GM19395 (cell line): ENCODE measurements at regions not wholly inside any gene's neighbourhood (a gene's known extent, or its start where the extent isn't known, plus 50 kb on each side); places are given as distances from the start of the nearest gene placed in this dataset.
"Not testable (repeated sequence)": the region's sequence is repeated elsewhere in the genome, so short reads cannot be mapped to it uniquely, and the experiment has no call there.

Experiments
- ATAC-seq: cut with Tn5 transposase; IDR thresholded peaks from one replicate; pipeline ENCODE4 v1.9.1; 2021; ENCODE audit warnings: mild to moderate bottlenecking, moderate library complexity; ENCODE audit not compliant: unreplicated experiment

- ATAC-seq: no peak
These were observed 1524.3 kb downstream of the PCDH18 start for GRCh38 chr4:136007991-136008390.

DNA sequence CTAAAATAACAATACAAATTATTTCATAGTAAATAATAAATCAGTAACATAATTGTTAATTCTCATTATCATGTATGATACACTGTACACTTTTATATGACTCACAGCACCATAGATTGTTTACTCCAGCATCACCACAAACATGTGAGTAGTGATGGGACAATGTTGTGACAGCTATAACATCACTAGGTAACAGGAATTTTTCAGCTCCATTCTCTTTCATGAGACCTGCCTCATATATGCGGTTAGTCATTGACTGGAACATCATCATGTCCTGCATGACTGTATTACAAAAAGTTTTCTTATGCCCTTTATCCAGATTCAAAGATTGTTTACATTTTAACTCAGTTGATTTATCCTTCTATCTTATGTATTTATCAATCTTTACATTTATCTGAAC, 1530.0 kb downstream of the PCDH18 start:
- ATAC-seq: no peak

GRCh38 chr4:136001791-136002190, 1530.5 kb downstream of the PCDH18 start:
- ATAC-seq: no peak

DNA sequence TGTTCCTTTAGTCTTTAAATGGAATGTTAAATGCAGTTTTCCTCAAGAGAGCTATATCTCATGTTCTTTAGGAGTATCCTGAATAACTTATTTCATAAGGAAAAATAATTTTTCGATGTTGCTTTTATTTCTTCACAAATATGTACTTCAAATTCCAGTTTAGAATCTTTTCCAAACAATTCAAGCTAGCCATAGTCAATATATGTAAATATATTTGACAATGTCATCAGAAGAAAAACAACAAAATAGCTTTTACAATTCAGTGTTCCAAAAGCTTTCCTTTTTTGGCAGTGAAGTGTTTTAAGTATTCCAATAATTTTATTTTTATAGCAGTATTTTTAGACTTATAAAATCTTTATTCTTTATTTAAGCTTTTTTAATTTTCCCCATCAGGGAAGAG, 1532.0 kb downstream of the PCDH18 start:
- no peak for ATAC-seq

DNA sequence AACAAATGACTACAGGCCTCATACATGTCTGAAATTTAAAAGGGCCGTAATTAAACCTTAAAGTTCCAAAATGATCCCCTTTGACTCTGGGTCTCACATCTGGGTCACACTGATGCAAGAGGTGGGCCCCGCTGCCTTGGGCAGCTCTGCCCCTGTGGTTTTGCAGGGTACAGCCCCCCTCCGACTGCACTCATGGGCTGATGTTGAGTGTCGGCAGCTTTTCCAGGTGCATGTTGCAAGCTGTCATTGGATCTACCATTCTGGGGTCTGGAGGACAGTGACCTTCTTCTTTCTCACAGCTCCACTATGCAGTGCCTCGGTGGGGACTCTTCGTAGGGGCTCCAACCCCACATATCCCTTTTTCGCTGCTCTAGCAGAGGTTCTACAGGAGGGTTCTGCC, 1537.9 kb downstream of the PCDH18 start:
- no peak for ATAC-seq

DNA sequence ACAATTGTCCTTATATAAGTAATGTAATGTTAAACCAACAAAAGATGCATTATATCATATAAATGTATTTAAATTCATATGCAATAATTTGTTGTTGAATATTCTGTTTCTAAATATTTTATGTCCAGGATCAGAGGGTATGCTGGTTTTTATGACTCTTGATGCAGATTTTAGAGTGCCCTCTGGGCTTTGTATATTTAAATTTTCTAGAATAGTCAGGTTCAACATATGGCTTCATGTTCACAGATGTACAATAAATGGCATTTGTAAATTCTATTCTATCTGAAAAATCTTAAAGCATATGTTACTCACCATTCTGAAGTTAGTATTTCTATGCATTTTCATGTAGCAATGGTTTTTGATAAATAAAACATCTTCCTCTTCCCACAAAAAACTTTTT, 1555.4 kb downstream of the PCDH18 start:
- ATAC-seq: no peak

- no peak for ATAC-seq
These were observed 1565.4 kb downstream of the PCDH18 start for GRCh38 chr4:135966936-135967335.

DNA sequence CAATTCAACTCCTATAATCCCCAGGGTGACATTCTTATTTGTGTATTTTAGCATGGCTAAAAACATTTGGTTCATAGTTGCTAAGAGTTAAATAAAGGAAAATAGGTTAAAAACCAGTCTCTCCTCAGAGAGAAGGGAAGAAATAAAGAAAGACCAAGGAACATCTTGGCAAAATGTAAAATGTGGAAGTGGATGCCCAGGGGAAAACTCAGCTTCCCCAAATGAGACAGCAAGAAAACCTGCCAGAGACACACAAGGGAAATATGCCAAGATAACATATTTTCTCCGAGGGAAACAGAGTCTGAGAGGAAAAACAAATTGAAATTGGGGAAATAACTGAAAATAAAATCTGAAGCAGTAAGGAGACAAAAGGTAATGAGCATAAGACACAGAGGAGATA, 1569.3 kb downstream of the PCDH18 start:
- no peak for ATAC-seq

DNA sequence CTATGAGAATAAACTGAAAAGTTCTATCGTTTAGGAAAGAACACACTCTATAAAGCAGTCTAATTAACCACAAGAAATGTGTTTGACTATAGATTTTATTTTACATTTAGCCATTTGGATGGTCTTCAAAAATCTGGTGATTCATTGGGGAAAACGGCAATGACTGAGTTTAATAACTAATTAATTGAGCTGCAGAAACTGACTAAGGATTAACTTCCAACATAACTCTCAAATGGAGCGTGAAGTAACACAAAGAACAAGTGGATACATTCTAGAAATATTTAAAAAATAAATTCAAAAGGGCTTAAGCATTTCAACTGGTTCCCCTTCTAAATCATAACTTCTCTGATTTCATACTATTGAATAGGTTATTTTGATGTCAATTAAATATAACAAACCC, 1582.4 kb downstream of the PCDH18 start:
- ATAC-seq: no peak

DNA sequence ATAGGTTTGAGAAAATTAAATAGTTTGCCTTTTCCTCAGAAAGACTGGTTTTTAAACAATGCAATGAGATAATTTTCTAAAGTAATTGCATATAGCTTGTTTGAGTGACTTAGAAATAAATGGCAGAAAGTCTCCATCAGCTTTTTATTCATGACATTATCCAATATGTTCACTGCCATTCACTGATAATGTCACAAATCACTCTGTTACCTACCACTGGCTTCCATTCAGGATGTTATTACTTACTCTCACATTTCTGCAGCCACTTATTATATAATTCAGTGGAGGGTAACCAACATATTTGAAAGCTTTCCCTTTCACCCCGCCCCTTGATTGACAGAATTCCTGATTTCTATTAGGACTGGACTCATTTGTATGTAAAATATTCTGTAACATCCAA, 1583.5 kb downstream of the PCDH18 start:
- no peak for ATAC-seq

DNA sequence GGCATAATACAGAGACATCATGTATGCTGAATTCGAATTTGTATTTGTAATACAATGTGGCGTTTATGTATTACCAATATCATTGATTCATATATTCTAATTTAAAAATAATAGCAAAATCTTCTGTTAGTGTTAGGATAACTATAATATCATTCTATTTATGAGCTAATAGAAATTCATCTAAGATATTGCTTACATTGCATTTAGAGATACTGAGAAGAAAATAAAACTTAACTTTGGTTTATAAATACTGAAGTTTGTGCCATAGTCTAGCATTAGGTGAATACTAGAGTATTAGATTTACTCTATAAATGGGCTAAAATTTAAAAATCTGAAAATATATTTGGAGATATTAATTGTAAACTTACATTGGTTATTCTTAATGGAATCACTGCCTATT, 1590.6 kb downstream of the PCDH18 start:
- no peak for ATAC-seq

DNA sequence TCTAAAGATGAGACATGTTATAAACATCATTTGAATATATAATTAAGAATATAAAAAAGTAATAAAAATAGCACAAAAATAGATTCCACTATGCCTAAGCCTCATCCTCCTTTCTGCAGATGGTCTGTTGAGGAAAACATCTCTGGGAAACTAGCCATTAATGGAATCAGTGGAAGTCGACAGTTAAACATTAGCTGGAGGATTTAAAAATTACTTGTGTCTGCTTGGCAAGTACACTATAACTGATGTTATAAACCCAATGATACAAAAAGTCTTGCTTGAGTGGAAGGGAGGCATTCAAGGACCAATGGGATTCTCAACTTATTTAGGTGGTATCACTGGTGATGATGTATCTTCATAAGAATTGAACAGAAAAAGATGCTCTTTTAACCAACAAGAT, 1598.3 kb downstream of the PCDH18 start:
- no peak for ATAC-seq

- no peak for ATAC-seq
These were observed 1604.6 kb downstream of the PCDH18 start for GRCh38 chr4:135927651-135928050.

DNA sequence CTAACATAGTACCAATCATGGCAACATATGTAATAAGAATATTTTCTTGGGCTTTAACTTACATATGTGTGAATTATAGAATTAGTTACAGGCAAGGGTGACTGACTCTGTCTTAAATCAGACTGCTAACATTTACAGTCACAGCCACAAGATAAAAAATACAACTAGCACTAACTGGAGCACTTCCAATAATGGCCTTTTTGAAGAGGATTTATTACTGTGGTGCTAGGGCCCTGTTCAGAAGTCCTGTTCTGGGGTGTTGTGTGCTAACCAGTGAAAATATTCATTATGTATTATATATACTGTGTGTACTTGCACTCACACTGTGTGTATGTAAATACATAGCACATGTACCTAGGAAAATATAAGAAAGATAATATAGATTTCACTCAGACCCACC, 1611.2 kb downstream of the PCDH18 start:
- ATAC-seq: no peak

DNA sequence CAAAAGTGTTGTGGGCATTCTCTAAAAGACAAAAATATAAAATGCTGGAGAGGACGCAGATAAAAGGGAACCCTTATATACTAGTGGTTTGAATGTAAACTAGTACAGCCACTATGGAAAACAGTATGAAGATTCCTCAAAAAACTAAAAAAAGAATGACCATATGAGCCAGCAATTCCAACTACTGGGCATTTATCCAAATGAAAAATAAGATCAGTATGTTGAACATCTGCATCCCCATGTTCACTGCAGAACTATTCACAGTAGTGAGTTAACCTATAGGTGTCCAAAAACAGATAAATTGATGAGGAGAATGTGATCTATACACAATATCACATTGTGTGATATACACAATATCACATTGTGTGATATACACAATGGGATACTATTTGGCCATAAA, 1615.3 kb downstream of the PCDH18 start:
- ATAC-seq: no peak

DNA sequence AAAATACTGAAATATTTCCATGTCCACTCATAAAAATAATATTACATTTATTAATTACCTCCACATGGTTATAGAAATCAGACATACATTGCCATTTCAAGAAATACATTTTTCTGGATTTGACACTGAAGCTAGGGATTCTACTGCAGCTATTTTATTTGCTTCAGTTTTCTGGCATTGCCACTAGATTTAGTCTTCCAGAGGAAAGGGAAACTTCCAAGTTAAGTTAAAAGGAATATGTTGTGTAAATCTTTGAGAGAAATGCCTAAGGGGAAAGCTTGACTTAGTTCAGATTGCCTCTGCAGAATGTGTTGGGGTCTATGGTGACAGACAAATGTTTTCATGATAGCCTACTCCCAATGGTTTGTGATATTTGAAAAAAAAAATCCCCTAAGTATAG, 1631.3 kb downstream of the PCDH18 start:
- no peak for ATAC-seq

- not testable (repeated sequence) for ATAC-seq
These were observed 1662.7 kb upstream of the PABPC4L start for GRCh38 chr4:135864304-135864703.

GRCh38 chr4:135840781-135841180, 1639.2 kb upstream of the PABPC4L start:
- ATAC-seq: no peak

DNA sequence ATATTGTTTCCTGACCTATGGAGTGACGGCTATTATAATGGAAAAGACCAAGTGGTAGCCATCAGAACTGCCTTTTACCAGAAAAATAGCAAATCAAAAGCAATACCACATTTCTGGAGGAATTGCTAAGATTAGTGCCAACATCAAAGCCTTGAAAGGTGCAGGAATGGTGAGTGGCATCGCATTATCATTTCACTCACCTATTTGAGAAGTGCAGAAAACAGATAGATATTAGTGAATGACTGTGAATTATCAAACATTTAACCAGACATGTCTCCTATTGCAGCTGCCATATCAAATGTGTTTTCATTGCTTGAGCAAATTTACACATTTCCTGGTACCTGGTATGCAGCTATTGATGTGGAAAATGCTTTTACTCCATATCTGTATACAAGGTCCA, 1638.1 kb upstream of the PABPC4L start:
- no peak for ATAC-seq

- no peak for ATAC-seq
These were observed 1637.3 kb upstream of the PABPC4L start for GRCh38 chr4:135838889-135839288.

- ATAC-seq: no peak
These were observed 1632.9 kb upstream of the PABPC4L start for GRCh38 chr4:135834471-135834870.

DNA sequence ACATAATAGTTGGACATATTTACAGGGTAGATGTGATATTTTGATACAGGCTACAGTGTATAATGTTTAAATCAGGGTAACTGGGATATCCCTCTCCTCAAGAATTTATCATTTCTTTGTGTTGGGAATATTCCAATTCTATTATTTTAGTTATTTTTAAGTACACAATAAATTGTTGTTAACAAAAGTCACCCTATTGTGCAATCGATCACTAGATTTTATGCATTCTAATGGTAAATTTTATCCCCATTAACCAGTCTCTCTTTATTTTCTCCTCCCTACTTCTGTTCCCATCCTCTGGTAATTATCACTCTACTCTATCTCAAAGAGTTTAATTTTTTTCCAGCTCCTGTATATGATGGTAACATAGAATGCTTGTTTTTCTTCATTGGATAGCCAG, 1631.9 kb upstream of the PABPC4L start:
- ATAC-seq: no peak

DNA sequence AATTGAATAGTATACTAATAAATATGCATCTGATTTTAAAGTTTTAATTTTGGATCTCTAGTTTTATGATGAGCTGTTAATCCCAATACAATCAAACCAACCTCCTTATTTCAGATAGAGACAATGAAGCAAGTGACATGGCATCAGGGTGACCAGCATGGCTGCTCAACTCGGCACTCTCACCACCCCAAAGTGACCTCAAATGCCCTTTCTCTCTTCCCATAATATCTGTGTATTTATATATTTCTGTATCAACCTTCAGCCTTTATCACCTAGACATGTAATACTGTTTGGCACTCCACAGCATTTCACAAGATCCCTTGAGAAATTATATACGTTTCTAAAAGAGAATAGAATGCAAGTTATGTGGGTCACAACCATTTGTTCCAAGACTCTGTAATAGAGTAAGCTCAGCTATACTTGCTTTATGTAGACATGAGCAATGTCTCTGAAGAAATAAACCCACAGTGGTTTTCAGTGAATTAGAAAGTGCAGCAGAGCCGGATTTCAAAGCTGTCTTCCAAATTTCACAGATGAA, 1623.2 kb upstream of the PABPC4L start:
- ATAC-seq: no peak

DNA sequence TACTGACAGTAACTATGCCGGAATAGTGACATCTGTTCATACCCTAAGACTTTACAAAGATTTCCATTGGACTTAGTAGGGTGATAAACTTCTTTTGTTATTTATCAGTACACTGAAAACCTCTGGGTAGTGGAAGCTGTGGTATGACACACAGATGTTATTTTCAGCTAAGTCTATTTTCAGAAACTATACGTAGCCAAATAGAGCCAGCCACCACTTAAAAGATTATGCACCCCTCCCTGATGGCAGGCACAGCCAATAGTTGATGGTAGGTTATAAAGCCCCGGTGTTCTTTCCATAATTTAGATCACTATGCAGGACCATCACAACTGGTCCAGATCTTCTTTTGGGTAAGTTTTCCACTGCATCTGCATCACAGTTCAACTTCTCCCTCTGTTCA, 1603.2 kb upstream of the PABPC4L start:
- ATAC-seq: no peak
